ENCODE measurements at regions not wholly inside any gene's neighbourhood (a gene's known extent, or its start where the extent isn't known, plus 50 kb on each side); places are given as distances from the start of the nearest gene placed in this dataset.

- Histone ChIP-seq H3K79me2 (ENCODE audit: control insufficient read depth, insufficient read depth, low read length) (no peaks in the 10 kb centered on the region), H3K9ac (ENCODE audit: control insufficient read depth, insufficient read depth, low read length) (no peak overlapping the region), H3K27ac (ENCODE audit: control insufficient read depth, insufficient read depth) (no peak overlapping the region), H3K4me2 (ENCODE audit: control insufficient read depth, insufficient read depth) (no peak overlapping the region), H3K4me3 (no peak overlapping the region), H4K20me1 (ENCODE audit: control insufficient read depth, insufficient read depth) (no peaks in the 10 kb centered on the region), H3K36me3 (ENCODE audit: control insufficient read depth in 2 of 2, insufficient read depth in 2 of 2, low read length in 1 of 2) (no peaks in the 10 kb centered on the region), H3K4me1 (ENCODE audit: control insufficient read depth, insufficient read depth, low read length) (no peaks in the 10 kb centered on the region), H3K9me3 (replicated peaks; ENCODE audit: control insufficient read depth, insufficient read depth, low read length) (no peaks in the 10 kb centered on the region), H3K27me3 (replicated peaks in 1 of 2; ENCODE audit: control insufficient read depth in 2 of 2, insufficient read depth in 2 of 2, low read length in 1 of 2) (peaks cover 0 to 3% of the 10 kb centered on the region in 2 experiments; a peak in 3 of 4 replicates), H2AFZ (ENCODE audit: control insufficient read depth, low read depth, low read length) (no peak overlapping the region)
- ChIA-PET SMC1A (ENCODE audit: uncharacterized antibody, unreplicated experiment) (no interaction called here), CTCF (no interaction called here), RAD21 (ENCODE audit: unreplicated experiment) (no interaction called here), POLR2A (no interaction called here)
- TF ChIP-seq MTA3 (IDR thresholded peaks at IDR 0.05; ENCODE audit: borderline replicate concordance, low read length) (no peak), SP1 (IDR thresholded peaks at IDR 0.05; ENCODE audit: low read depth, low read length) (no peak), BRCA1 (IDR thresholded peaks at IDR 0.05; ENCODE audit: low read depth, low read length) (no peak), NR2C1 (IDR thresholded peaks at IDR 0.05) (no peak), RBBP5 (conservative IDR thresholded peaks at IDR 0.05) (no peak), POU2F2 (IDR thresholded peaks at IDR 0.05; ENCODE audit: borderline replicate concordance, low read depth, low read length) (no peak), NR2F1 (conservative IDR thresholded peaks at IDR 0.05) (no peak)
- no peak for ATAC-seq
- intact Hi-C loops (cut with micrococcal nuclease; ENCODE audit: unreplicated experiment) (no loop called here), in situ Hi-C loops (cut with MboI) (no loop called here)
- WGBS (ENCODE audit: insufficient coverage, insufficient replicate concordance, low lambda C conversion rate, missing lambda C conversion rate) = 34% methylated on average over 12 of the region's 12 CpGs
- no peak for DNase-seq (ENCODE audit: low read depth, low spot score)
- FAIRE-seq = no peak
- no TSS peak for BruUV-seq (replicated peaks)
These were observed 159.2 kb downstream of the ANKRD60 start for GRCh38 chr20:58069207-58069606.

GRCh38 chr20:58065508-58066361 lies 162.7 kb downstream of the ANKRD60 start:
- DNase-seq (ENCODE audit: low read depth, low spot score) = no peak
- Histone ChIP-seq H4K20me1 (ENCODE audit: control insufficient read depth, insufficient read depth) (no peaks in the 10 kb centered on the region), H3K4me2 (ENCODE audit: control insufficient read depth, insufficient read depth) (no peak overlapping the region), H3K27ac (ENCODE audit: control insufficient read depth, insufficient read depth) (no peak overlapping the region), H3K27me3 (replicated peaks in 1 of 2; ENCODE audit: control insufficient read depth in 2 of 2, insufficient read depth in 2 of 2, low read length in 1 of 2) (peaks cover 0 to 3% of the 10 kb centered on the region in 2 experiments; a peak in 2 of 4 replicates), H2AFZ (ENCODE audit: control insufficient read depth, low read depth, low read length) (no peak overlapping the region), H3K4me3 (no peak overlapping the region), H3K36me3 (ENCODE audit: control insufficient read depth in 2 of 2, insufficient read depth in 2 of 2, low read length in 1 of 2) (no peaks in the 10 kb centered on the region), H3K79me2 (ENCODE audit: control insufficient read depth, insufficient read depth, low read length) (no peaks in the 10 kb centered on the region), H3K9ac (ENCODE audit: control insufficient read depth, insufficient read depth, low read length) (no peak overlapping the region), H3K4me1 (ENCODE audit: control insufficient read depth, insufficient read depth, low read length) (no peaks in the 10 kb centered on the region), H3K9me3 (replicated peaks; ENCODE audit: control insufficient read depth, insufficient read depth, low read length) (no peaks in the 10 kb centered on the region)
- SMC1A ChIA-PET (ENCODE audit: uncharacterized antibody, unreplicated experiment) = no interaction called here
- RAD21 ChIA-PET (ENCODE audit: unreplicated experiment) = no interaction called here
- FAIRE-seq = no peak
- CTCF ChIA-PET = interaction anchor here (0.6 kb wide), 1 partner anchor 1215 kb away, joined by 4 read pairs; no protein-coding TSS in a partner anchor
- no peak for ATAC-seq
- WGBS (ENCODE audit: insufficient coverage, insufficient replicate concordance, low lambda C conversion rate, missing lambda C conversion rate) = 25% methylated on average over 6 of the region's 6 CpGs
- in situ Hi-C loops (cut with MboI) = no loop called here
- BruUV-seq (replicated peaks) = no TSS peak
- intact Hi-C loops (cut with micrococcal nuclease; ENCODE audit: unreplicated experiment) = no loop called here
- POLR2A ChIA-PET = no interaction called here
- no peak for TF ChIP-seq ATF2 (IDR thresholded peaks at IDR 0.05; ENCODE audit: low read length)
- no peak for TF ChIP-seq ZBTB11 (CRISPR knock-in tag; IDR thresholded peaks at IDR 0.05)
- no peak for TF ChIP-seq POLR2A (IDR thresholded peaks at IDR 0.05; ENCODE audit: low read depth, low read length)
- no peak for TF ChIP-seq ATF3 (IDR thresholded peaks at IDR 0.05; ENCODE audit: borderline replicate concordance, extremely low read depth, low read depth, low read length)
- TF ChIP-seq MEF2A (IDR thresholded peaks at IDR 0.05; ENCODE audit: insufficient read depth, low read depth, low read length) = no peak
- TF ChIP-seq TCF12 (IDR thresholded peaks at IDR 0.05; ENCODE audit: low read depth, low read length) = no peak

All from GM12878 (cell line).